ENCODE measurements at regions not wholly inside any gene's neighbourhood (a gene's known extent, or its start where the extent isn't known, plus 50 kb on each side); places are given as distances from the start of the nearest gene placed in this dataset.
A peak's percentile ranks its signal among the peaks of the same experiment; 100 is the strongest.

DNA sequence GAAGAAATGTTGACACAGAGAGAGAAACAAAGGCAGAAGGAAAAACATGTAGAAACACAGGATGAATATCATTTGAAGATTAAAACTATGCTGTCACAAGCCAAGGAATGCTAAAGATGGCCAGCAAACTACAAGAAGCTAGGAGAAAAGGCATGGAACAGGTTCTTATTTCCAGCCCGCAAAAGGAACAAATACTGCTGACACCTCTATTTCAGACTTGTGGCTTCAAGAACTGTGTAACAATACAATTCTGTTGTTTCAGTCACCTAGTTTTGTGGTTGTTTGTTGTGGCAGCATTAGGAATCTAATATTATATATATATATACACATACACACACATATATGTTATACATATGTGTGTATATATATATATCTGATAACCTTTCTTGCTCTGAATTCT is 1543.9 kb downstream of the KCNT2 start:
- no peak for DNase-seq
- H3K9me3 Mint-ChIP-seq = peaks cover 6% of the 10 kb centered on the region; the same call in 1 of the 2 replicates
- H3K27ac Mint-ChIP-seq = no peak overlapping the region
- TF ChIP-seq, protein P1, sequence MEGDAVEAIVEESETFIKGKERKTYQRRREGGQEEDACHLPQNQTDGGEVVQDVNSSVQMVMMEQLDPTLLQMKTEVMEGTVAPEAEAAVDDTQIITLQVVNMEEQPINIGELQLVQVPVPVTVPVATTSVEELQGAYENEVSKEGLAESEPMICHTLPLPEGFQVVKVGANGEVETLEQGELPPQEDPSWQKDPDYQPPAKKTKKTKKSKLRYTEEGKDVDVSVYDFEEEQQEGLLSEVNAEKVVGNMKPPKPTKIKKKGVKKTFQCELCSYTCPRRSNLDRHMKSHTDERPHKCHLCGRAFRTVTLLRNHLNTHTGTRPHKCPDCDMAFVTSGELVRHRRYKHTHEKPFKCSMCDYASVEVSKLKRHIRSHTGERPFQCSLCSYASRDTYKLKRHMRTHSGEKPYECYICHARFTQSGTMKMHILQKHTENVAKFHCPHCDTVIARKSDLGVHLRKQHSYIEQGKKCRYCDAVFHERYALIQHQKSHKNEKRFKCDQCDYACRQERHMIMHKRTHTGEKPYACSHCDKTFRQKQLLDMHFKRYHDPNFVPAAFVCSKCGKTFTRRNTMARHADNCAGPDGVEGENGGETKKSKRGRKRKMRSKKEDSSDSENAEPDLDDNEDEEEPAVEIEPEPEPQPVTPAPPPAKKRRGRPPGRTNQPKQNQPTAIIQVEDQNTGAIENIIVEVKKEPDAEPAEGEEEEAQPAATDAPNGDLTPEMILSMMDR (IDR thresholded peaks at IDR 0.05) = no peak
- no peaks in the 10 kb centered on the region for H3K27me3 Mint-ChIP-seq (ENCODE audit: insufficient read depth)
- no peaks in the 10 kb centered on the region for H3K4me1 Mint-ChIP-seq (ENCODE audit: low read depth)
- no peaks in the 10 kb centered on the region for H3K36me3 Mint-ChIP-seq (ENCODE audit: low read depth)
- no peak overlapping the region for H3K4me3 Mint-ChIP-seq

DNA sequence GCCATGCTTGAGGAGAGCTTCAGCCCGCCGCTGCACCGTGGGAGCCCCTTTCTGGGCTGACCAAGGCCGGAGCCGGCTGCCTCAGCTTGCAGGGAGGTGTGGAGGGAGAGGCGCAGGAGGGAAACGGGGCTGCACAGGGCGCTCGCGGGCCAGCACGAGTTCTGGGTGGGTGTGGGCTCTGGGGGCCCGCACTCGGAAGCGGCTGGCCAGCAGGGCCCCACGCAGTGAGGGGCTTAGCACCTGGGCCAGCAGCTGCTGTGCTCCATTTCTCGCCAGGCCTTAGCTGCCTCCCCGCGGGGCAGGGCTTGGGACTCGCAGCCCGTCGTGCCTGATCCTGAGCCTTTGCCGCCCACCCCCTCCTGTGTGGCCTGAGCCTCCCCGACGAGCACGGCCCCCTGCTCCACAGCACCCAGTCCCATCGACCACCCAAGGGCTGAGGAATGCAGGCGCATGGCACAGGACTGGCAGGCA is 1554.0 kb downstream of the KCNT2 start:
- peaks cover 5% of the 10 kb centered on the region; the same call in 1 of the 2 replicates for H3K4me1 Mint-ChIP-seq (ENCODE audit: low read depth)
- no peak overlapping the region for H3K4me3 Mint-ChIP-seq
- no peaks in the 10 kb centered on the region for H3K36me3 Mint-ChIP-seq (ENCODE audit: low read depth)
- no peak overlapping the region for H3K27ac Mint-ChIP-seq
- H3K27me3 Mint-ChIP-seq (ENCODE audit: insufficient read depth) = no peaks in the 10 kb centered on the region
- H3K9me3 Mint-ChIP-seq = peaks cover 4% of the 10 kb centered on the region; the same call in 1 of the 2 replicates
- TF ChIP-seq, protein P1 (IDR thresholded peaks at IDR 0.05) = no peak
- no peak for DNase-seq

DNA sequence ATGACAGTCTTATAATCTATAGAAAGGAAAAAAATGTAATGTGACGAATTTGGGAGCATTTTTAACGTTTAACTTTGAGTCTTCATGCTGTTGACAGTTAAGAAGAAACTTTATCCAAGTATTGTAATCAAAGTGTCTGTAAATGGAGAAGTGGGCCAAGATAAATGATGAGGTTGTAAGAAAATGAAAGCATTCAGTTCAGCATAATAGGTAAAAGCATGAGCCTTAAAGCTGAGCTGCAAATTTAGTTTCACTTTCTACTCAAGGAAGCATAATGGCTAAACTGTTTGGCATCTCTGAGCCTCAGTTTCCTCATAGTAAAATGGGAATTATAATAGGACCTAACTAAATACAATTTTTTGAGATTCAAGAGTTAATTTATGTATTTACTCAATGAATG is 1554.8 kb downstream of the KCNT2 start:
- no peak for DNase-seq
- peaks cover 5% of the 10 kb centered on the region; the same call in 1 of the 2 replicates for H3K4me1 Mint-ChIP-seq (ENCODE audit: low read depth)
- no peaks in the 10 kb centered on the region for H3K36me3 Mint-ChIP-seq (ENCODE audit: low read depth)
- no peaks in the 10 kb centered on the region for H3K27me3 Mint-ChIP-seq (ENCODE audit: insufficient read depth)
- TF ChIP-seq, protein P1 (IDR thresholded peaks at IDR 0.05) = no peak
- no peak overlapping the region for H3K27ac Mint-ChIP-seq
- peak overlapping the region; percentile 75 for H3K4me3 Mint-ChIP-seq
- peaks cover 4% of the 10 kb centered on the region; the same call in 1 of the 2 replicates for H3K9me3 Mint-ChIP-seq

DNA sequence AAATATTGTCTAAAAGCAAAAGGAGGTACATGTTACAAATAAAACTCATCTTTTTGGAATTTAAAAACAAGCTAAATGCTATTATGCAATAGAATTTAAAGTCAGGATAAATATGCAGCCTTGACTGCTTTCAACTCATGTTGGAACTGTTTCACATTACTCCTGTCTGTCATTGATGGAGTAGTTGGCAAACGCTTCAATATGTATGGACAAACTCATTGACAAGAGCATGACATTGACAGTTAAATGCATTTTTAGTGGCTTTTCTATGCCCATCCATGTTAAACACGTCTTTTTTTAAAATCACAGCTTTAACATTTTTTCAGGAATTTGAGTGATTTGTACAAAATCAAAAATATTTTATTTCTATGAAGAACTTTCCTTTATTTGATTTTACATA is 1560.5 kb downstream of the KCNT2 start:
- Mint-ChIP-seq H3K4me1 (ENCODE audit: low read depth) (no peaks in the 10 kb centered on the region), H3K27me3 (ENCODE audit: insufficient read depth) (no peaks in the 10 kb centered on the region), H3K27ac (no peak overlapping the region), H3K4me3 (no peak overlapping the region), H3K9me3 (peaks cover 4% of the 10 kb centered on the region; the same call in 1 of the 2 replicates), H3K36me3 (ENCODE audit: low read depth) (no peaks in the 10 kb centered on the region)
- no peak for DNase-seq
- TF ChIP-seq, protein P1 (IDR thresholded peaks at IDR 0.05) = no peak

DNA sequence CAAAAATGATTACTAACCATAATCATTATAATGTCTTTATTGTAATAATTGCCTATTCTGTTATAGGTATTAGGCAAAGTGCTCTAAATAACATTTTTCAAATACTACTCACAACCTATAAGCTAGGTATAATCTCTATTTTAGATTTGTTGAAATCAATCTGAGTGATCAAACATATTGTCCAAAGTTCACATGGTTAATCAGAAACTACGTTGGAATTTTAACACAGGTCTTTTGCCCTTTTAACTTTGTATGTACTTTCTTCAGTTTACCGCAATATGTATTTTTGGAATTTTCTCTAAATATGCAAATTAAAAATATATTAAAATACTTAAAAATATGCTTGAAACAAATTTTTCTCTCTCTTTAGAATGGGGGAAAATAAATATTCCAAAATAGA is 1563.2 kb downstream of the KCNT2 start:
- Mint-ChIP-seq H3K36me3 (ENCODE audit: low read depth) (no peaks in the 10 kb centered on the region), H3K4me3 (no peak overlapping the region), H3K27ac (no peak overlapping the region), H3K27me3 (ENCODE audit: insufficient read depth) (no peaks in the 10 kb centered on the region), H3K4me1 (ENCODE audit: low read depth) (no peaks in the 10 kb centered on the region), H3K9me3 (peaks cover 4% of the 10 kb centered on the region; the same call in 1 of the 2 replicates)
- DNase-seq = no peak
- TF ChIP-seq, protein P1 (IDR thresholded peaks at IDR 0.05) = no peak

DNA sequence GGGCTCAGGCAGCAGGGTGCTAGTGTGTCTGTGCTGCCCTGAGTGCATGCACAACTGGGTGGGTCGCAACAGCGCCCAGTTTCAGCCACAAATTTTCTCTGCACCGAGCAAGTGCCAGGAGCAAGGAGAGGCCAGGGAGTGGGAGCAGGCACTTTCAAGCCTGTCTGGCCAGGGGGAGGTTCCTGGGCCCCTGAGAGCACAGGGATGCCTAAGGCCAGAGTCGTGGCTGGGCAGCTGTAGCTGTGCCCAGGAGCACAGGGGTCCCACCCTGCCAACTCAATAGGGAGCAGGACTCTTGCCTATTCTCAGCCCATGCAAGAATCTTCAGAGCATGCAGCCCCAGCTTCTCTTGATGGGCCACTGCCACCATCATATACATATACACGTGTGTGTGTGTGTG is 1577.4 kb downstream of the KCNT2 start:
- Mint-ChIP-seq H3K36me3 (ENCODE audit: low read depth) (no peaks in the 10 kb centered on the region), H3K4me3 (no peak overlapping the region), H3K4me1 (ENCODE audit: low read depth) (no peaks in the 10 kb centered on the region), H3K27me3 (ENCODE audit: insufficient read depth) (no peaks in the 10 kb centered on the region), H3K27ac (no peak overlapping the region), H3K9me3 (peaks cover 10% of the 10 kb centered on the region; the same call in 1 of the 2 replicates)
- no peak for DNase-seq
- TF ChIP-seq, protein P1 (IDR thresholded peaks at IDR 0.05) = no peak
